Gastrocnemius medialis (tissue), 4 donors: ENCODE measurements at regions not wholly inside any gene's neighbourhood (a gene's known extent, or its start where the extent isn't known, plus 50 kb on each side); places are given as distances from the start of the nearest gene placed in this dataset.

Experiments used
- POLR2A ChIP-seq, 2 donors: fragments of 450-650 bp; IDR thresholded peaks; one replicate each; pipeline ENCODE4 v1.6.1; 2017; ENCODE audit warnings: antibody characterized with exemption in 2 of 2, mild to moderate bottlenecking in 2 of 2, moderate library complexity in 2 of 2
- TF ChIP-seq, protein P1 (sequence below), 5 experiments: fragments of 450-650 bp in 3 of 5; fragments of 200-600 bp in 2 of 5; sonication (generic) in 2 of 5; IDR thresholded peaks in 4 of 5; conservative IDR thresholded peaks in 1 of 5; 1 replicate in 4 of 5; 2 replicates in 1 of 5; pipeline ENCODE4 v1.5.1; 2016 to 2019; ENCODE audit warnings: antibody characterized with exemption in 5 of 5, mild to moderate bottlenecking in 3 of 5, moderate library complexity in 3 of 5

DNA sequence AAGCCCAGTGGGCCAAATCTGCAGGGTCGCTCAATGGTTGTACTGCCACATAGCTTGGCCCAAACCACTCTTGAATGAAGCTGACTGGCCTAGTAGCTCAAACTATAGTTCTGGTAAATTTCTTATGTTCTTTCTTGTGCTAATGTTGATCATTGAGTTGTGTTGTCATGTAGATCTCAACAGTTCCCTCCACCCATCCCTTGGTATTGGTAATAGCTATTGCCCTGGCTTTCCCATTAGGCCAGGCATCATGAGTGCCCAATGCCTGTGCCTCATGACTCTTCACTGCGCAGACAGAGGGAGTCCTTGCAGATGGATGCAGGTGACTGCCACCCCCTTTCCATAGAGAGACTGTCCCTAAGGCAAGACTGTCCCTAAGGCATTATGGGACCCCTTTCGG is 988.4 kb downstream of the KCNMA1 start:
- TF ChIP-seq, protein P1, sequence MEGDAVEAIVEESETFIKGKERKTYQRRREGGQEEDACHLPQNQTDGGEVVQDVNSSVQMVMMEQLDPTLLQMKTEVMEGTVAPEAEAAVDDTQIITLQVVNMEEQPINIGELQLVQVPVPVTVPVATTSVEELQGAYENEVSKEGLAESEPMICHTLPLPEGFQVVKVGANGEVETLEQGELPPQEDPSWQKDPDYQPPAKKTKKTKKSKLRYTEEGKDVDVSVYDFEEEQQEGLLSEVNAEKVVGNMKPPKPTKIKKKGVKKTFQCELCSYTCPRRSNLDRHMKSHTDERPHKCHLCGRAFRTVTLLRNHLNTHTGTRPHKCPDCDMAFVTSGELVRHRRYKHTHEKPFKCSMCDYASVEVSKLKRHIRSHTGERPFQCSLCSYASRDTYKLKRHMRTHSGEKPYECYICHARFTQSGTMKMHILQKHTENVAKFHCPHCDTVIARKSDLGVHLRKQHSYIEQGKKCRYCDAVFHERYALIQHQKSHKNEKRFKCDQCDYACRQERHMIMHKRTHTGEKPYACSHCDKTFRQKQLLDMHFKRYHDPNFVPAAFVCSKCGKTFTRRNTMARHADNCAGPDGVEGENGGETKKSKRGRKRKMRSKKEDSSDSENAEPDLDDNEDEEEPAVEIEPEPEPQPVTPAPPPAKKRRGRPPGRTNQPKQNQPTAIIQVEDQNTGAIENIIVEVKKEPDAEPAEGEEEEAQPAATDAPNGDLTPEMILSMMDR (IDR thresholded peaks at IDR 0.05 in 4 of 5, conservative IDR thresholded peaks at IDR 0.05 in 1 of 5), result no peak
- no peak for TF ChIP-seq POLR2A (IDR thresholded peaks at IDR 0.05)
